NCI-H345 treated with DMSO at 0.1 percent for 48 hours (cell line): ENCODE measurements at regions not wholly inside any gene's neighbourhood (a gene's known extent, or its start where the extent isn't known, plus 50 kb on each side); places are given as distances from the start of the nearest gene placed in this dataset.
"Not testable (repeated sequence)": the region's sequence is repeated elsewhere in the genome, so short reads cannot be mapped to it uniquely, and the experiment has no call there.

Experiments
- DNase-seq: peaks from one replicate; lab custom pipeline; 2025; ENCODE audit not compliant: unreplicated experiment; lab: John Stamatoyannopoulos, UW

DNA sequence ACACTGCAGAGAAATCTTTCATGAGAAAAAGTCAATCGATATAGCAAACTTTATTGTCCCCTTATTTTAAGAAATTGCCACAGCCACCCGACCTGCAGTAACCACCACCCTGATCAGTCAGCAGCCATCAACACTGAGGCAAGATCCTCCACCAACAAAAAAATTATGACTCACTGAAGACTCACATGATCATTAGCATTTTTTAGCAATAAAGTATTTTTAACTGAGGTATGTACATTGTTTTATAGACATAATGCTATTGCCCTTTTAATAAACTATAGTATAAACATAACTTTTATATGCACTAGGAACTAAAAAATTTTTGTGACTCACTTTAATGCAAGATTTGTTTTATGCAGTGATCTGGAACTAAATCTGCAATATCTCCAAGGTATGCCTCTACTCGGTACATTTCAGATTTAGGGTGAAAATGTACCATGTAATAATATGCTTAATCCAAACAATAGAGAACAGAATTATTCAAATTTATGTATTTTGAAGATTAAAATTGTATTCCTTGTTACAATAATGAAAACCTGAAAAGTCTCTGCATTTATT, 79.2 kb upstream of the CEP126 start:
- no peak for DNase-seq

DNA sequence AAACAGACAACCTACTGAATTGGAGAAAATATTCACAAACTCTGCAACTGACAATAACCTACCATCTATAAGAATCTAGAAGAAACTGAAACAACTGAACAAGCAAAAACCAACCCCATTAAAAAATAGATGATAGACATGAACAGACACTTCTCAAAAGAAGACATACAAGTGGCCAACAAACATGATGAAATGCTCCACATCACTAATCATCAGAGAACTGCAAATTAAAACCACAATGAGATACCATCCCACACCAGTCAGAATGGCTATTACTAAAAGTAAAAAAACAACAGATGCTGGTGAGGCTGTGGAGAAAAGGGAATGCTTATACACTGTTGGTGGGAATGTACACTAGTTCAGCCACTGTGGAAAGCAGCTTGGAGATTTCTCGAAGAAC, 84.3 kb upstream of the CEP126 start:
- not testable (repeated sequence) for DNase-seq

- DNase-seq: no peak
These were observed 89.3 kb upstream of the CEP126 start for GRCh38 chr11:101825531-101825930.

- DNase-seq: no peak
These were observed 97.2 kb upstream of the CEP126 start for GRCh38 chr11:101817581-101817980.

GRCh38 chr11:101816613-101817012, 98.2 kb upstream of the CEP126 start:
- DNase-seq: peak; percentile 15

- DNase-seq: no peak
These were observed 102.3 kb upstream of the CEP126 start for GRCh38 chr11:101812546-101812945.

GRCh38 chr11:101810546-101810945, 104.3 kb upstream of the CEP126 start:
- no peak for DNase-seq

DNA sequence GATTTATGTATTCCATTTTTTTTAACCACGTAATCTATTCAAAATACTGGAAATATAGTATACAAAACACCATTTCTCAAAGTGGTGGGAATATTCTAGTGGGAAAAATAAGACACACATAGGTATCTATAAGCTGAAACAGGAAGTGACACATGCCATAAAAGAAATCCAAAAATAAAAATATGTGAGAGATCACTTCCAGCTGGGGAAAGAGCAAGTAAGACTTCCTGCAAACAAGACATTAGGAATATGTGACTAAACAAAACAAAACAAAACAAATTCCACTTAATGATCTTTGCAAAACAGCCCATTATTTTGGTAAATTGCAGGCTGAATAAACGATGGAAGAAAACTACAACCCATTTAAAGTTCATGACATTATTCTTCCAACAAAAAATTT, 107.3 kb upstream of the CEP126 start:
- DNase-seq: no peak

DNA sequence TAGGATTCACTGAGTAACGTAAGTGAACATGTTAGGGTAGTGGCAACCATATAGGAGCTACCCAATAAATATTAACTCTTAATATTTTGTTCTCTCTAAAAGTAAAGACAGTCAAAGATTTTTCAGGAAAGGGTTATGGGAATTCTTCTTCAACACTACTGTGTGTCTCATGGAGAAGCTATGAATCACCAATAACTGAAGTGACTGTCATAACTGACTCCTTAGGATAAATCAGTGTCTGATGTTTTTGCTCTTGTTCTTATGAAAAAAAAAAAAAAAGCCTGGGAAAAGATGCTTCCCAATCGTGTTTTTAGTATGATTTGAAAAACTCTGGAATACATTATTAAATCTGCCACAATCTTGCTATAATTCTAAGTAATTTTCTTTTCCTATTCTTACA, 111.2 kb upstream of the CEP126 start:
- no peak for DNase-seq

DNA sequence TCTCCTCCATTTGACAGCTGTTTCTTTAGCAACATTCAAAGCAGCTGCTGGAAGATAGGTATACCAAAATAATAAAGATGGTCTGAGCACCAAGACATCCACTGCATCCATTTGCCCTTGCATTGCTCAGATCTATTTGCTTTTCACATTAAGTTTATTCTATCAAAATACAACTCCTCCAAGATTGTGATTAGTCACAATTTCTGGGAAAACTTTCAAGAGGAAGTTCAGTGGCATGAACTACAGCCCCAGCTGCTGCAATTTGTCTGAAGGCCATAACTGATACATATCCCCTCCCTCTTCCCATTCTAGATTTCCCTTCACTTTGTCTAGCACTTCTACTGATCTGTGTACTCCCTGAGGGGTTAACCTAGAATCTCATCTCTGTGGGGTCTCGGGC, 117.5 kb upstream of the CEP126 start:
- DNase-seq: no peak

DNA sequence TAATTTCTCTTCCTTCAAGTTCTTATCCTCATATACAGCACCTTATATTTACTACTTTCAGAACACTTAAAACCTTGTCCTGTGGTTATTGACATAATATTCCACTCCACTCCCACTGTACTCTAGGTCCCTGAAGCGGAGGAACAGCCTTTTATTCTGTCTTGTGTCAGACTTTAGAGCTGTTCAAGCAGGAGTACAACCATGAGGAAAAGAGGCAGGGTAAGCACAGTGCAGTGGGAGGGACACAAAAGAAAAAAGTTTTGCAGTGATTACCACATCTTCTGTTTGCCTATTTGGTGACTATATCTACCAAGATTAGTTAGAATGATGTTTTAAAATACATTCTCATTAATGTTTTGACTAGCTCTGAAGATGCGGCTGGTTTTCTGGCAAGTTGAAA, 122.0 kb upstream of the CEP126 start:
- DNase-seq: no peak

GRCh38 chr11:101786916-101787315, 127.9 kb upstream of the CEP126 start:
- no peak for DNase-seq

DNA sequence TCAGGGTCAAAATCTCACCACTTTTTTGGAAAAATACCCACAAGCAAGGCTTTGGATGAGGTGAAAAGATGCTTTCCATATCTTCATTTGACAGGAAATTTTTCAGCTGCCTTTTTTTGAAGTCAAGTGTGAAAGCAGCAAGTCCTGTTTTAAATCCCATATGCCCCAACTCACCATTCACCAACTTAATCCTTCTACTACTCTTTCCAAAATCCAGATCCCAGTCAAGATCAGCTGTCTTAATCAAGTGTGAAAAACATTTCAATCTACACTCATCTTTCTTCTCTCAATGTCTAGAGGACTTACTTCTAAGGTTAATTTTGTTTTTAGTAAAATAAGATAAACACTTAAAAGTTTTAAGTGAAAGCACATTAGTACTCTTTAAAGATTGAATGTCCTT, 128.4 kb upstream of the CEP126 start:
- no peak for DNase-seq

GRCh38 chr11:101779167-101779566, 135.6 kb upstream of the CEP126 start:
- DNase-seq: not testable (repeated sequence)

- DNase-seq: no peak
These were observed 137.3 kb upstream of the CEP126 start for GRCh38 chr11:101777476-101777875.

GRCh38 chr11:101775033-101775432, 139.8 kb upstream of the CEP126 start:
- no peak for DNase-seq

DNA sequence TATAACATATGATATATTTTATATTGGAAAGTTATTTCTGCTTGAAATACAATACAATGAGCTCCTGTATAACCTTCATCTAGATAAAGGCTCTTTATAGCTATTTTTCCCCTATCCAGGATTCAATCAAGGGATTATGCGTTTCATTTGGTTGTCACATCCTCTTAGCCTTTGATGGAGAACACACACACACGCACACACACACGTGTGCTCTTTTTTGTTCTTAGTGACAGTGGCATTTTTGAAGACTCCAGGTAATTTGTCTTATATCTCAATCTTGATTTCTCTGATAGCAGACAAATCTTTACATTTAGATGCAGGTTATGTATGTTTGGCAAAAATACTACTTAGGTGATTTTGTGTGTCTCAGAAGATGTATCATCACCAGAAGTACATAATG, 144.2 kb upstream of the CEP126 start:
- no peak for DNase-seq

GRCh38 chr11:101765932-101766331, 148.9 kb upstream of the CEP126 start:
- DNase-seq: no peak

- no peak for DNase-seq
These were observed 154.9 kb upstream of the CEP126 start for GRCh38 chr11:101759771-101760450.

DNA sequence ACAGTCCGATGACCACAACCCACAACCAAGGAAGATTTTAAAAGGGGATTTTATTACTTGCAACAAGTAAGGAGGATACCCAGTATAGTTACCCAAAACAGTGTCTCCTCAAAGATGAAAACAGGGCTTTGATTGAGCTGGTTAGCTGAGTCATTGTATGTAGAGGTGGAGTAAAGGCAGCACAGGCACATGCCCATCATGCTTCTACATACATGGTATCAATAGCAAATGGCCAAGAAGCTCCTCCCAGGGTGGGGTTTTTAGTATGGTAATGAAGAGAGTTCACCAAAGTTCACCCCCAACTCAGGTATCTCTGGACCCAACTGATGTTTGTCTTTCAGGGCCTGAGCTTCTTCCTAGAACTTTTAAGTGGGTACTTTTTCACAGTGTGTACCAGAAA, 157.1 kb upstream of the CEP126 start:
- DNase-seq: no peak

DNA sequence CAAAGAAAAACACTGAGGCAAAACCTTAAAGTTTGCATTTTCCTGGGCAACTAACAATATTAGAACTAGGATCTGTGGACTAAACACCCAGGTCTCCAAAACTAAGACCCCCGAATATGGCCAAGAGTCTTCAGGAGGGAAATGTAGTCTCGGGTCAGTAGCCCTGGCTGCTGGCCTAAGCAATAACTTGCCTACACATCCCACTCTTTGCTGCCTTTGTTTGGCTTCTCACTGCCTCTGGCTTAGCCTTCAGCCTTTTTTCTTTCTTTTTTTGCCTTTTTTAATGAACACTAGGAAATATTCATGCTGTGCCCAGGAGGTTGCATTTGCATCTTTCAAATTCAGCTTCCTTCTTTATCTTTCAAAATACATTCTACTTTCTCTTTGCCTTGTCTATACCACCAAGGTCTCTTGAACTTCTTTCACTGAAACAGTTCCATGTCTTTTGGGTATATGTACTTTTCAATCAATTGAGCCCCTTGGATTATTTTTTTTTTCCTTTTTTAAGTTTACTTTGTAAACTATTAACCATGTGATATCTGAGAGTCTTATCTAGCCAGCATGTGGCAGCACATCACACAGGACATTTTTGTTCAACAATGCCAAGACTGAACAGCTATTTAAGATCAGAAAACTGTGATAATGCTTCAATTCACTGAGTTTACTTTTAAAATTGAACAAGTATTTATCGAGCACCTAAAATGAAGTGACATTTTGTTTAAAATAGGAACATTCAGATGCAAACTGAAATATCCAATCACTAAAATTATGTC, 165.0 kb upstream of the TRPC6 start:
- no peak for DNase-seq

GRCh38 chr11:101745756-101746155, 161.9 kb upstream of the TRPC6 start:
- DNase-seq: no peak
